Ishikawa (cell line): ENCODE measurements at regions not wholly inside any gene's neighbourhood (a gene's known extent, or its start where the extent isn't known, plus 50 kb on each side); places are given as distances from the start of the nearest gene placed in this dataset.

ENCODE experiments used
- CEBPB ChIP-seq: IDR thresholded peaks from 2 replicates; pipeline ENCODE4 v1.6.1; 2012
- EP300 ChIP-seq: IDR thresholded peaks from 2 replicates; pipeline ENCODE4 v1.6.1; 2012; ENCODE audit warnings: borderline replicate concordance
- MAX ChIP-seq: IDR thresholded peaks from 2 replicates; pipeline ENCODE4 v1.6.1; 2012
- NFIC ChIP-seq: IDR thresholded peaks from 2 replicates; pipeline ENCODE4 v1.6.1; 2012
- RAD21 ChIP-seq: IDR thresholded peaks from 2 replicates; pipeline ENCODE4 v1.6.1; 2012; ENCODE audit warnings: low read depth
- TAF1 ChIP-seq: IDR thresholded peaks from 2 replicates; pipeline ENCODE4 v1.6.1; 2012; ENCODE audit warnings: low read depth, mild to moderate bottlenecking
- USF1 ChIP-seq: IDR thresholded peaks from 2 replicates; pipeline ENCODE4 v1.6.1; 2012
- ZBTB7A ChIP-seq: IDR thresholded peaks from 2 replicates; pipeline ENCODE4 v1.6.1; 2012; ENCODE audit warnings: low read depth

GRCh38 chr9:108125625-108126024, 636.1 kb upstream of the KLF4 start:
- TF ChIP-seq MAX, result no peak
- no peak for TF ChIP-seq ZBTB7A
- TF ChIP-seq CEBPB, result no peak
- peak; percentile 28; the same call in 1 of the 2 replicates for TF ChIP-seq RAD21
- TF ChIP-seq NFIC, result no peak
- no peak for TF ChIP-seq EP300
- no peak for TF ChIP-seq USF1
- TF ChIP-seq TAF1, result no peak
